GM18498 (cell line): ENCODE measurements at regions not wholly inside any gene's neighbourhood (a gene's known extent, or its start where the extent isn't known, plus 50 kb on each side); places are given as distances from the start of the nearest gene placed in this dataset.
"Not testable (repeated sequence)": the region's sequence is repeated elsewhere in the genome, so short reads cannot be mapped to it uniquely, and the experiment has no call there.

Experiments used
- ATAC-seq: cut with Tn5 transposase; IDR thresholded peaks from one replicate; pipeline ENCODE4 v1.9.1; 2021; ENCODE audit warnings: mild to moderate bottlenecking, moderate library complexity; ENCODE audit not compliant: unreplicated experiment

DNA sequence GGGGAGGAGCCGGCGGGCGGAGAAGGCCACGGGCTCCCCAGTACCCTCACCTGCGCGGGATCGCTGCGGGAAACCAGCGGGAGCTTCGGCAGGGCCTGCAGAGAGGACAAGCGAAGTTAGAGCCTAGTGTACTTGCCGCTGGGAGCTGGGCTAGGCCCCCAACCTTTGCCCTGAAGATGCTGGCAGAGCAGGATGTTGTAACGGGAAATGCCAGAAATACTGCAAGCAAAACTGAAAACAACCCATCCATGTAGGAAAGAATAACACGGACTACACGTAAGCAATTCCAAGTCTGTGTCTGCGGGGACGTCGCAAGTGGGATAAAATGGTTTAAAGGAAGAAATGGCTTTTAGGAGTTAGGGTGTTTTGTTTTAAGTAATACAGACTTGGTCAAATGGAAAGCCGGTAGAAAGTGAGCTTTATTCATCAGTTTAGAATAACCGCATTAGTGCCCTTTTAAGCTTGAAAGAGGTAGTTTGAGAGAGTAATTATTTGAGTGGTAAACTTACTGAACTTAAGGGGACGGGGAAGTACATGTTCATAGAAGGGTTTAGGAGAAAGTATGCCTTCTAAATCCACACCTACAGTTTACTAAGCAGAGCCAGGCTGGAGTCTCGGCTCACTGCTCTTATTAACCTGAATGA, 121.3 kb upstream of the NIPA1 start:
- not testable (repeated sequence) for ATAC-seq

DNA sequence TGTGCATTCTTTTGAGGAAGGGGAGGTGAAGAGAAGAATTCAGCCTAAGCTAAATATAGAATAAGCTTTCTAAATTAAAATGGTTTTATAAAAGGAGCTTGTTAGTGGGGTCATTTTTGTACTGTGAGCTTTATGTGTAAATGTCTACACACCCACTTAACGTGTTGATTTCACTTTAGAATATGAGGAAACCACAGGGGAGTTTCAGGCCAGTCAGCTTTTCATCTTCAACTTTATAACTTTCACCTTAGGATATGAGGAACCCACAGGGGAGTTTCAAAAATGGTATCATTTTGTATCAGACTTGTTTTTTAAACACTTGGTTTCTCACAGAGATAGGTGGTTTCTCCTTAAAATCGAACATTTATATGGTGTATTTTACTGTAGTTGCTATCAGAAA, 120.7 kb upstream of the NIPA1 start:
- not testable (repeated sequence) for ATAC-seq

GRCh38 chr15:22684786-22685185, 101.7 kb upstream of the NIPA1 start:
- ATAC-seq, result not testable (repeated sequence)

- ATAC-seq, result not testable (repeated sequence)
These were observed 86.6 kb upstream of the NIPA1 start for GRCh38 chr15:22699881-22700280.

GRCh38 chr15:22710831-22711341, 75.6 kb upstream of the NIPA1 start:
- ATAC-seq, result not testable (repeated sequence)

DNA sequence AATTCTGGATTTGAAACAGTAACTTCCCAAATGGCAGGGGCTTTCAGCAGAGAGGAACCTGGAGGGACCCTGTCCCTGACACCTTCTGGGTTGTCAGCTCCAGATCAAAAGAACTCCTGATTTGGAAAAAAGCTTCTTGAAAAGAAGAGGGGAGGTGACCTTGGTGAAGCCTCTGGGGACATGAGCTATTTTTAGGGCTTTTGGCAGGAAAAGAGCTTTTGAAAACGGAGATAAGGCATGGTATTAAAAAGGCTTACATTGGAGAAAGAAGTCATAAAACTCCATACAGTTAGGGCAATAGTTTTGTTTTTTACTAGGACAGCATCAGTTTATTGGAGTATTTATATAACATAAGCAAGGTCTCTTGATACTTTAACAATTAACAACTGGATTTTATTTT, 72.5 kb upstream of the NIPA1 start:
- ATAC-seq, result not testable (repeated sequence)

GRCh38 chr15:22714358-22715132, 71.9 kb upstream of the NIPA1 start:
- ATAC-seq, result not testable (repeated sequence)

- ATAC-seq, result not testable (repeated sequence)
These were observed 71.2 kb upstream of the NIPA1 start for GRCh38 chr15:22715133-22715845.

- not testable (repeated sequence) for ATAC-seq
These were observed 66.5 kb upstream of the NIPA1 start for GRCh38 chr15:22719980-22720379.

DNA sequence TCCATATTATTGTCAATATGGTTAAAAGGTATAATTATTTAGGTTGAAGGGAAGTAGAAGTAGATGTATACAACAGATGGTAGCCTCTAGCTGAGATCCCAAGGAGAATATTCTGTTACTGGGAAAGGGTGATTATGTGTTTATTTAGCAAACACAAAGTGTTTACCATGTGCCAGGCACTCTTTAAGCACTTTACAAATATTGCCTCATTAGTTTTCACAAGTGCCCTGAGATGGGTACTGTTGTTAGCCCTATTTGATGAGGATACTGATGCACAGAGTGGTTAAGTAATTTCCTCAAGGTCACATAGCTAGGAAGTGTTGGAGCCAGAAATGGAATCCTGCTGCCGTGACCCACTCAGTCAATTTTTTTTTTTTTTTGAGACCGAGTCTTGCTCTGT, 60.3 kb upstream of the NIPA1 start:
- ATAC-seq, result not testable (repeated sequence)

DNA sequence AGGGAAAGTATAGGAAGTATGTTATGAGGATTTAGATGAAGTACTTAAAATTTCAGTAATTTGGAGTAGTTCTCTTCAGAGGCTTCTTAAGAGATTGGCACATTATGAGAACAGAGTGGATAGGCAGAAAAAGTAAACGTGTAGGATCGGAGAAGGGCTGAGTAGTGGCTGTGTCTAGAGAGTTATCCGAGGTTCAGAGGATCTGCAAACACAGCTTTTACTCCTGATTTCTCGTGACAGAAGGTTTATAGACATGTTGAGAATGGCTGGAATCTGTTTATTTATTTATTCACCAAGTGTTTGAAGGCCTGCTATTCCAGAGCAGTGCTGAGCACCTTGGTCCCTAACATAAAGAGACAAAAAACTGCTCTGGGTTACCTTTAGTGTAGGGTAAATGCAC, 51.4 kb upstream of the NIPA1 start:
- not testable (repeated sequence) for ATAC-seq

DNA sequence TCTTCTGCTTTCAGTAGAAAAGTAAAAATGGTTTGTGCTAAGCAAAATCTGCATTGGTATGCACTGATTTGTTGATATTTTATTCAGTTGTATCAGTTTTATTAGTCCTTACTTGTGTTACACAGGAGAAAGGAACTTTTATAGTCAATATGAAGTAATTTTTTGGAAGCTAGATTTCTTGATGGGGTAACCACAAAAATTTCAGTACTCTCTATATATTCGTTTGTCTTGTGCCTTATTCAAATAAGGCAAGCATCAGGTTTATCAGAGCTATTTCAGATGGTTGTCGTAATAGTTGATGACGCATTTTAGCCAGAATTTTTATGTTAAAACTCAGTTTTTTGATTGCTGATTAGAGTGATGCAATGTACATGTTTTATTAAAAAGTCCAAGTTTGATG, 50.7 kb upstream of the NIPA1 start:
- no peak for ATAC-seq

- ATAC-seq, result not testable (repeated sequence)
These were observed 50.2 kb upstream of the NIPA1 start for GRCh38 chr15:22736200-22736599.
